IPS-18a (cell line): ENCODE measurements at regions not wholly inside any gene's neighbourhood (a gene's known extent, or its start where the extent isn't known, plus 50 kb on each side); places are given as distances from the start of the nearest gene placed in this dataset.

Source experiments
- H3K27ac ChIP-seq: one replicate; pipeline ENCODE4 v1.5.1; 2013; ENCODE audit warnings: low read length
- H3K27me3 ChIP-seq: one replicate; pipeline ENCODE4 v1.6.1; 2013; ENCODE audit warnings: mild to moderate bottlenecking, low read length; ENCODE audit not compliant: control insufficient read depth, insufficient read depth
- H3K36me3 ChIP-seq: one replicate; pipeline ENCODE4 v1.6.1; 2013; ENCODE audit warnings: low read depth, low read length; ENCODE audit not compliant: control insufficient read depth
- H3K4me1 ChIP-seq: one replicate; pipeline ENCODE4 v1.6.1; 2013; ENCODE audit warnings: low read depth, low read length; ENCODE audit not compliant: control insufficient read depth
- H3K4me3 ChIP-seq: one replicate; pipeline ENCODE4 v1.5.1; 2013; ENCODE audit warnings: low read length
- H3K9ac ChIP-seq: one replicate; pipeline ENCODE4 v1.6.1; 2013; ENCODE audit warnings: mild to moderate bottlenecking, low read length, moderate library complexity
- H3K9me3 ChIP-seq: one replicate; pipeline ENCODE4 v1.6.1; 2013; ENCODE audit warnings: low read depth, low read length; ENCODE audit not compliant: control insufficient read depth

DNA sequence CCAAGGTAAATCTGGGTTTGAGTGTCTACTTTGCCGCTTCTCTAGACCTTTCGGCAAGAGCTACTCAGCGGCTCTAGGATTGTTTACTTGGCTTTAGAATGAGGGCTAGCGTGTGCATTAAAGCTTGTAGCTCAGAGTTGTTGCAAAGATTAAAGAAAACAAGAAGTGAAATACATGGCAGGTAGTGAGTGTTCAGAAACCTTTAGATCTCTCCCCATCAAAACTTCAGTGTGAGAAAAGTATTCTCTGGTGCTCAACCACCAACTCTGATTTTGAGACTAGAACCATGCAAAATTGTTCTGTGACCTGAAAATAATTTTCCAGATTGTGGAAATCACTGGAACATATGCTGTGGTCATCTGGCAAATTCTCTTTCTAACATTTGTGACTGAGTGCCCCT lies 512.0 kb downstream of the CMPK2 start:
- Histone ChIP-seq H3K36me3 (no peaks in the 10 kb centered on the region), H3K27me3 (no peaks in the 10 kb centered on the region), H3K27ac (no peak overlapping the region), H3K4me3 (no peak overlapping the region), H3K9me3 (no peaks in the 10 kb centered on the region), H3K9ac (no peak overlapping the region), H3K4me1 (no peaks in the 10 kb centered on the region)

GRCh38 chr2:6354546-6354945 lies 511.2 kb downstream of the CMPK2 start:
- H3K9me3 ChIP-seq, result no peaks in the 10 kb centered on the region
- no peak overlapping the region for H3K27ac ChIP-seq
- H3K36me3 ChIP-seq, result no peaks in the 10 kb centered on the region
- H3K9ac ChIP-seq, result no peak overlapping the region
- no peaks in the 10 kb centered on the region for H3K27me3 ChIP-seq
- H3K4me1 ChIP-seq, result no peaks in the 10 kb centered on the region
- H3K4me3 ChIP-seq, result no peak overlapping the region

DNA sequence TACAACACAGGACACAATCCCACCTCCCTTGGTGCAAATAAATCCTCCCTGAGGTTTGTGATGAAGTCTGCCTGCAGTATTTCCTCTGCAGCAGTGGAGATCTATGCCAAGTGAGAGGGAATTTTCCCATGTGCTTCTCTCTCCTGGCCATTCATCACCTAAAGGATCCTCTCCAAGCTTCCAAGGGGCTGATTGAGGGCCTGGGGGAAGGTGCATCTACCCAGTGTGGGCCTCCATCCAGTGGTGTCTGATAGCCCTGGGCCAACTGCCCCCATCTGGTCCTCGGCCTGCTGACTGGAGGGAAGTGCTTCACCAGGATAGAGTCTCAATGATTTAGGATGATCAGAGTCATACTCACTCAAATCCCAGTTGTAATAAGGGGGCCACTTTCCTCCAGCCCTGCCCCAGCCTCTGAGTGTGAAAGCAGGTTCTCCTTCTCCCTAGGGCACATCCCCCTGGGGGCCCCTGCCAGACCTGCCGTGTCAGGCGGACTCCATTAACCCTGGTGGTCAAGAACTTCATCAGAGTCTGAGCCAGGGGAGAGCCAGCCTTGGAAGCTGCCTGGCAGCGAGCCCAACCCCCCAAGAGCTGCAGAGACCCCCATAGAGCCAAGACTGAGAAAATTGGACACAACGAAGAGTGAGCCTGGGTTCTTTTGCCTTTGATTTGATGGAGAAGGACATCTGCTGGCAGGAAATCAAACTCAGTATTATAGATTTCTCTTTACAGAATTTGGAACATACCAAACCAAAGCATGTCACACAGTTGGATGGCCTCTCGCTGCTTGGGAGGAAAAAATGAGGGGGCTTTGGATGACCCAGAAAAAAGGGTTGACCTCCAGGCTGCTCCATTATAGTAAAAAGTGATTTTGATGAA lies 509.6 kb downstream of the CMPK2 start:
- Histone ChIP-seq H3K9ac (no peak overlapping the region), H3K4me3 (no peak overlapping the region), H3K36me3 (no peaks in the 10 kb centered on the region), H3K27me3 (no peaks in the 10 kb centered on the region), H3K4me1 (no peaks in the 10 kb centered on the region), H3K9me3 (no peaks in the 10 kb centered on the region), H3K27ac (no peak overlapping the region)

DNA sequence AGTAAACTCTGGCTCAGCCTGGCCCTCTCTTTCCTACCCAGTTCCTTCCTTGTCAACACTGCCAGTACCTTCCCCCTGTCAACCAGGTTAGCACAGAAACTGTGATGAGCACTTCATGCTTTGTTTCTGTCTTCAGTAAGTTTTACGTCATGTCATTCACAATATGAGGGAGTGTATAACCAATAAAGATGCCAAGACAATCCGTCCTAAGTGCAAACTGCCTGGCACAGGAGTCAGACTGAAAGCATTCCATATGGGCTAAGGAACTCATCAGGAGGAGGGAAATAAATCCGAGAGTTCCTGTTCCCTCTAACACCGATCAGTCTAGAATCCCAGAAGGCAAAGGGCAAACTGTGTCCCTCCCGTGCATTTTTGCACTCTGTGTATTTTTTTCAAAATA lies 507.2 kb downstream of the CMPK2 start:
- Histone ChIP-seq H3K9ac (no peak overlapping the region), H3K4me1 (no peaks in the 10 kb centered on the region)

DNA sequence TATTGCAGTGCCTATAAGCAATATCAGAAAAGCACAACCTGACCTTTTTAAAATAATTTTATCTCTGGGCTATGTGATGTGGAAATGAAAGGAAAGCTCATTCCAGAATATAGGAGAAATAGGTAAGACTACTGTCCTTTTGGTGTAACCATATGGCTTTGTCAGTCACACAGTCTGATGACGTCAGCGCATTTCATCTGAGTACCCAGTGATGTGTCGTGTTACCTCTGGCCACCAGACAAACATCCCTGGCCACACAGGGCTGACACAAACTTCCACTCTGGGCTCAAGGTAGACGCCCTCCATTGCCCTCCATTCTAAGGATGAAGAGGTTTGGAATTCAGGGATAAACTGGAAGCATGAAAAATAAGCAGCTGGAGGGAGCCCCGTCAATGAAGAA lies 506.7 kb downstream of the CMPK2 start:
- no peak overlapping the region for H3K4me3 ChIP-seq
- no peaks in the 10 kb centered on the region for H3K27me3 ChIP-seq
- no peak overlapping the region for H3K9ac ChIP-seq
- no peaks in the 10 kb centered on the region for H3K36me3 ChIP-seq
- H3K27ac ChIP-seq, result no peak overlapping the region
- H3K4me1 ChIP-seq, result no peaks in the 10 kb centered on the region
- no peaks in the 10 kb centered on the region for H3K9me3 ChIP-seq

More for the DNA sequence above, 507.2 kb downstream of the CMPK2 start:
- H3K4me3 ChIP-seq, result no peak overlapping the region
- H3K9me3 ChIP-seq, result no peaks in the 10 kb centered on the region
- H3K36me3 ChIP-seq, result no peaks in the 10 kb centered on the region
- no peak overlapping the region for H3K27ac ChIP-seq
- H3K27me3 ChIP-seq, result no peaks in the 10 kb centered on the region

DNA sequence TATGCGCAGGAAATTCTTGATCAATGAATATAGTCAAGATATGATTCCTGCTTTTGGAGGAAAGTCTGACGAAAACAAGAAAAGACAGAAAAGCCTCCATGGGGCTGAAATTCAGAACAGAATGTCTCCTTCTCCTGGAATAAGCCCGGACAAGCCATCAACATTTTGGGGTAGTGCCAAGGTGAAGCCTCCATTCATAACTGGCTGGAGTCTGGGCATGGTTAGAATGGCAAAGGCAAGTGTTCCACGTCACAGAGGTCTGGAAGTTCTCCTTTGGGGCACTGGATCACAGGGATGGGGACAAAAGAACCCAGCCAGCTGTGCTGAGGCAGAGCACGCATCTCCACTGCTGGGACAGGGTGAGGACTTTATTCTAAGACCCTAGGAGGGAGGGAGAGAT lies 505.7 kb downstream of the CMPK2 start:
- H3K27me3 ChIP-seq, result no peaks in the 10 kb centered on the region
- no peak overlapping the region for H3K9ac ChIP-seq
- H3K36me3 ChIP-seq, result no peaks in the 10 kb centered on the region
- no peaks in the 10 kb centered on the region for H3K9me3 ChIP-seq
- H3K4me1 ChIP-seq, result no peaks in the 10 kb centered on the region
- H3K4me3 ChIP-seq, result no peak overlapping the region
- no peak overlapping the region for H3K27ac ChIP-seq

GRCh38 chr2:6362671-6363450 lies 502.8 kb downstream of the CMPK2 start:
- Histone ChIP-seq H3K4me1 (no peaks in the 10 kb centered on the region), H3K36me3 (no peaks in the 10 kb centered on the region), H3K9ac (no peak overlapping the region), H3K27ac (no peak overlapping the region), H3K9me3 (no peaks in the 10 kb centered on the region), H3K4me3 (no peak overlapping the region), H3K27me3 (no peaks in the 10 kb centered on the region)

GRCh38 chr2:6368281-6368680 lies 497.4 kb downstream of the CMPK2 start:
- Histone ChIP-seq H3K4me3 (no peak overlapping the region), H3K27me3 (no peaks in the 10 kb centered on the region), H3K36me3 (no peaks in the 10 kb centered on the region), H3K9ac (no peak overlapping the region), H3K4me1 (no peaks in the 10 kb centered on the region), H3K9me3 (no peaks in the 10 kb centered on the region), H3K27ac (no peak overlapping the region)

GRCh38 chr2:6369266-6369665 lies 496.4 kb downstream of the CMPK2 start:
- H3K27me3 ChIP-seq, result no peaks in the 10 kb centered on the region
- no peak overlapping the region for H3K9ac ChIP-seq
- H3K4me3 ChIP-seq, result no peak overlapping the region
- no peaks in the 10 kb centered on the region for H3K36me3 ChIP-seq
- no peaks in the 10 kb centered on the region for H3K9me3 ChIP-seq
- H3K27ac ChIP-seq, result no peak overlapping the region
- H3K4me1 ChIP-seq, result no peaks in the 10 kb centered on the region

DNA sequence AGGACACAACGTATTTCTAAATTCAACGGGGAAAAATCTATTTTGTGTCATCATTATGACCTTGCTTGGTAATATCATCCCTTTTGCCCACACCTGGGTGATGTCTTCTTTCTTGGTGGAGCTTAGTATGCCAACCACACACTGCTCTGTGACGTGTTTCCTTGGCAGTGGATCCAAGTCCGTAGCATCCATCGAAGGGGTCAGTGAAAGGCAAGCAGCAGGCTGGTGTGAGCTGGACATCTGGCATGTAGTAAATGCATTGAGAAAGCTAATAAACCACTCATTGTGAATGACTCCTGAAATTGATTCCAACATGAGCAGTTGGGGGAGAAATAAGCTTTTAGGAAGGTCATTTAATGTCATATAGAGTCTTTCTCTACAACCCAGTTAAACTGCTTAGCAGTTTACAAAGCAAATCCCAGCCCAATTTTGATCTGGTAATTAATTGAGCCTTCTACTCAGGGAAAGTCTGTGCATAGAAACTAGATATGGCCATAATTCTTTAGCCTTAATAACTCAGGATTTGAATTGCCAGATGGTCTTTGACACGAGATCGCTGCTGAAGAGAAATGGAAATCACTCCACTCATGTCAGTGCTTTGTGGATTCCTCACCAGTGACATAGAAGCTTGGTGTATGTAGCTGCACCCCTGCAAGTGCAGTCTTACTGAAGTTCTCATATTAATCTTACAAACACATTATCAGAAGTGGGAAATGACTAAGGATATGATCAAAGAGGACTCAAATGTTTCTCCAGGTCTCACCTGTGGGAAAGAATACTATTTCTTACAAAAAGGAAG lies 494.8 kb downstream of the CMPK2 start:
- H3K27me3 ChIP-seq, result no peaks in the 10 kb centered on the region
- no peaks in the 10 kb centered on the region for H3K9me3 ChIP-seq
- H3K9ac ChIP-seq, result no peak overlapping the region
- no peaks in the 10 kb centered on the region for H3K36me3 ChIP-seq
- no peak overlapping the region for H3K27ac ChIP-seq
- H3K4me3 ChIP-seq, result no peak overlapping the region
- H3K4me1 ChIP-seq, result no peaks in the 10 kb centered on the region

DNA sequence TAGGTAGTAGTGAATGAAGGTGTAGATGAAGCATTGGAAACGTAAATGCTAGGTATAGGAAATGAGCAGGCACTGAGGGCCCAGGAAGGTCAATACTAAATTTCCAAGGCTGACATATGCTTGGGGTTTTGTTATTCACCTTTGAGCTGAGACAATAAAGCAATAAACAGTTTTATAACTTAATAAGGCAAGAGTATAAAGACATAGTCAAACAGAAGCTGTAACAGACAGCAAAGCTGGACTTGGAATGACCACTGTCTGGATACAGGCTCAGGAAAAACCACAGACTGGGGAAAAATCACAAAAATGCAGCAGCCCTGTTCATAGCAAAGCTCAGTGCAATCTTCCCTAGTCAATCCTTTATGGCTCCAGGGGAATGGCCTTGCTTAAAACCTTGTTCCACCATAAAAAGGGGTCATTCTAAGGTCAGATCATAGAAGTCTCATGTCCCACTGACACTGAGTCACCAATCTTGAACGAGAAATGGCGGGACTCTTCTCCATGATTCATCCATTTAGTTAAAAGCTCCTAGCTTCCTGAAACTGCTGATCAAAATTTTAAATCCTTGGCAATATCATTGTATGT lies 493.3 kb downstream of the CMPK2 start:
- Histone ChIP-seq H3K27me3 (no peaks in the 10 kb centered on the region), H3K4me1 (no peaks in the 10 kb centered on the region), H3K27ac (no peak overlapping the region), H3K9ac (no peak overlapping the region), H3K9me3 (no peaks in the 10 kb centered on the region), H3K4me3 (no peak overlapping the region), H3K36me3 (no peaks in the 10 kb centered on the region)
